ENCODE measurements at regions not wholly inside any gene's neighbourhood (a gene's known extent, or its start where the extent isn't known, plus 50 kb on each side); places are given as distances from the start of the nearest gene placed in this dataset.
A peak's percentile ranks its signal among the peaks of the same experiment; 100 is the strongest.

- H3K4me3 ChIP-seq (ENCODE audit: low read length) = no peak overlapping the region
- peaks cover 19% of the 10 kb centered on the region for H3K4me1 ChIP-seq (ENCODE audit: control insufficient read depth, insufficient read depth, low read length)
- no peaks in the 10 kb centered on the region for H3K27me3 ChIP-seq (replicated peaks; ENCODE audit: control insufficient read depth, insufficient read depth, low read length)
- H3K36me3 ChIP-seq (ENCODE audit: control insufficient read depth, insufficient read depth, low read length, severe bottlenecking) = no peaks in the 10 kb centered on the region
- DNase-seq (ENCODE audit: low read depth) = no peak
- H3K9ac ChIP-seq (ENCODE audit: low read length) = no peak overlapping the region
- no peaks in the 10 kb centered on the region for H3K9me3 ChIP-seq (ENCODE audit: control insufficient read depth, low read length)
Observed at GRCh38 chr2:67498931-67499330, 101.8 kb downstream of the ETAA1 start.

GRCh38 chr2:67499989-67500388, 102.9 kb downstream of the ETAA1 start:
- H3K9me3 ChIP-seq (ENCODE audit: control insufficient read depth, low read length) = no peaks in the 10 kb centered on the region
- no peak for DNase-seq (ENCODE audit: low read depth)
- no peaks in the 10 kb centered on the region for H3K36me3 ChIP-seq (ENCODE audit: control insufficient read depth, insufficient read depth, low read length, severe bottlenecking)
- peaks cover 19% of the 10 kb centered on the region for H3K4me1 ChIP-seq (ENCODE audit: control insufficient read depth, insufficient read depth, low read length)
- H3K27me3 ChIP-seq (replicated peaks; ENCODE audit: control insufficient read depth, insufficient read depth, low read length) = no peaks in the 10 kb centered on the region
- H3K4me3 ChIP-seq (ENCODE audit: low read length) = no peak overlapping the region
- H3K9ac ChIP-seq (ENCODE audit: low read length) = no peak overlapping the region

GRCh38 chr2:67500541-67500940, 103.4 kb downstream of the ETAA1 start:
- Histone ChIP-seq H3K4me1 (ENCODE audit: control insufficient read depth, insufficient read depth, low read length) (peaks cover 19% of the 10 kb centered on the region), H3K4me3 (ENCODE audit: low read length) (no peak overlapping the region), H3K9ac (ENCODE audit: low read length) (no peak overlapping the region), H3K36me3 (ENCODE audit: control insufficient read depth, insufficient read depth, low read length, severe bottlenecking) (no peaks in the 10 kb centered on the region), H3K27me3 (replicated peaks; ENCODE audit: control insufficient read depth, insufficient read depth, low read length) (no peaks in the 10 kb centered on the region), H3K9me3 (ENCODE audit: control insufficient read depth, low read length) (no peaks in the 10 kb centered on the region)
- DNase-seq (ENCODE audit: low read depth) = no peak

GRCh38 chr2:67502346-67503065, 105.4 kb downstream of the ETAA1 start:
- DNase-seq (ENCODE audit: low read depth) = no peak
- H3K4me1 ChIP-seq (ENCODE audit: control insufficient read depth, insufficient read depth, low read length) = peaks cover 19% of the 10 kb centered on the region
- peak overlapping the region; percentile 20 for H3K4me3 ChIP-seq (ENCODE audit: low read length)

GRCh38 chr2:67503066-67503795, 106.1 kb downstream of the ETAA1 start:
- Histone ChIP-seq H3K36me3 (ENCODE audit: control insufficient read depth, insufficient read depth, low read length, severe bottlenecking) (no peaks in the 10 kb centered on the region), H3K9me3 (ENCODE audit: control insufficient read depth, low read length) (no peaks in the 10 kb centered on the region), H3K9ac (ENCODE audit: low read length) (no peak overlapping the region), H3K4me3 (ENCODE audit: low read length) (peak overlapping the region; percentile 20), H3K27me3 (replicated peaks; ENCODE audit: control insufficient read depth, insufficient read depth, low read length) (no peaks in the 10 kb centered on the region), H3K4me1 (ENCODE audit: control insufficient read depth, insufficient read depth, low read length) (peaks cover 19% of the 10 kb centered on the region)
- peak; percentile 80 for DNase-seq (ENCODE audit: low read depth)

More at GRCh38 chr2:67502346-67503065, 105.4 kb downstream of the ETAA1 start:
- Histone ChIP-seq H3K9ac (ENCODE audit: low read length) (no peak overlapping the region), H3K27me3 (replicated peaks; ENCODE audit: control insufficient read depth, insufficient read depth, low read length) (no peaks in the 10 kb centered on the region), H3K36me3 (ENCODE audit: control insufficient read depth, insufficient read depth, low read length, severe bottlenecking) (no peaks in the 10 kb centered on the region), H3K9me3 (ENCODE audit: control insufficient read depth, low read length) (no peaks in the 10 kb centered on the region)

GRCh38 chr2:67510745-67511144, 113.6 kb downstream of the ETAA1 start:
- H3K4me1 ChIP-seq (ENCODE audit: control insufficient read depth, insufficient read depth, low read length) = peaks cover 16% of the 10 kb centered on the region
- no peak overlapping the region for H3K4me3 ChIP-seq (ENCODE audit: low read length)
- H3K9ac ChIP-seq (ENCODE audit: low read length) = no peak overlapping the region
- no peaks in the 10 kb centered on the region for H3K36me3 ChIP-seq (ENCODE audit: control insufficient read depth, insufficient read depth, low read length, severe bottlenecking)
- no peak for DNase-seq (ENCODE audit: low read depth)
- no peaks in the 10 kb centered on the region for H3K27me3 ChIP-seq (replicated peaks; ENCODE audit: control insufficient read depth, insufficient read depth, low read length)
- H3K9me3 ChIP-seq (ENCODE audit: control insufficient read depth, low read length) = no peaks in the 10 kb centered on the region

- Histone ChIP-seq H3K4me1 (ENCODE audit: control insufficient read depth, insufficient read depth, low read length) (peaks cover 16% of the 10 kb centered on the region), H3K27me3 (replicated peaks; ENCODE audit: control insufficient read depth, insufficient read depth, low read length) (no peaks in the 10 kb centered on the region), H3K9ac (ENCODE audit: low read length) (no peak overlapping the region), H3K4me3 (ENCODE audit: low read length) (no peak overlapping the region), H3K36me3 (ENCODE audit: control insufficient read depth, insufficient read depth, low read length, severe bottlenecking) (no peaks in the 10 kb centered on the region), H3K9me3 (ENCODE audit: control insufficient read depth, low read length) (no peaks in the 10 kb centered on the region)
- DNase-seq (ENCODE audit: low read depth) = peak; percentile 54
Observed at GRCh38 chr2:67514515-67514914, 117.4 kb downstream of the ETAA1 start.

- Histone ChIP-seq H3K27me3 (replicated peaks; ENCODE audit: control insufficient read depth, insufficient read depth, low read length) (no peaks in the 10 kb centered on the region), H3K4me1 (ENCODE audit: control insufficient read depth, insufficient read depth, low read length) (peaks cover 14% of the 10 kb centered on the region), H3K36me3 (ENCODE audit: control insufficient read depth, insufficient read depth, low read length, severe bottlenecking) (no peaks in the 10 kb centered on the region), H3K9me3 (ENCODE audit: control insufficient read depth, low read length) (no peaks in the 10 kb centered on the region), H3K9ac (ENCODE audit: low read length) (no peak overlapping the region), H3K4me3 (ENCODE audit: low read length) (no peak overlapping the region)
- no peak for DNase-seq (ENCODE audit: low read depth)
Observed at GRCh38 chr2:67515056-67515455, 117.9 kb downstream of the ETAA1 start.

- Histone ChIP-seq H3K27me3 (replicated peaks; ENCODE audit: control insufficient read depth, insufficient read depth, low read length) (no peaks in the 10 kb centered on the region), H3K4me3 (ENCODE audit: low read length) (no peak overlapping the region)
- no peak for DNase-seq (ENCODE audit: low read depth)
Observed at GRCh38 chr2:67515538-67515937, 118.4 kb downstream of the ETAA1 start.

GRCh38 chr2:67516362-67516761, 119.2 kb downstream of the ETAA1 start:
- Histone ChIP-seq H3K9ac (ENCODE audit: low read length) (no peak overlapping the region), H3K4me3 (ENCODE audit: low read length) (no peak overlapping the region), H3K27me3 (replicated peaks; ENCODE audit: control insufficient read depth, insufficient read depth, low read length) (no peaks in the 10 kb centered on the region), H3K9me3 (ENCODE audit: control insufficient read depth, low read length) (no peaks in the 10 kb centered on the region), H3K4me1 (ENCODE audit: control insufficient read depth, insufficient read depth, low read length) (peaks cover under 1% of the 10 kb centered on the region), H3K36me3 (ENCODE audit: control insufficient read depth, insufficient read depth, low read length, severe bottlenecking) (no peaks in the 10 kb centered on the region)
- no peak for DNase-seq (ENCODE audit: low read depth)

More at GRCh38 chr2:67515538-67515937, 118.4 kb downstream of the ETAA1 start:
- H3K36me3 ChIP-seq (ENCODE audit: control insufficient read depth, insufficient read depth, low read length, severe bottlenecking) = no peaks in the 10 kb centered on the region
- no peak overlapping the region for H3K9ac ChIP-seq (ENCODE audit: low read length)
- peaks cover 9% of the 10 kb centered on the region for H3K4me1 ChIP-seq (ENCODE audit: control insufficient read depth, insufficient read depth, low read length)
- H3K9me3 ChIP-seq (ENCODE audit: control insufficient read depth, low read length) = no peaks in the 10 kb centered on the region

GRCh38 chr2:67516899-67517530, 119.9 kb downstream of the ETAA1 start:
- Histone ChIP-seq H3K36me3 (ENCODE audit: control insufficient read depth, insufficient read depth, low read length, severe bottlenecking) (no peaks in the 10 kb centered on the region), H3K4me1 (ENCODE audit: control insufficient read depth, insufficient read depth, low read length) (no peaks in the 10 kb centered on the region), H3K9ac (ENCODE audit: low read length) (no peak overlapping the region), H3K9me3 (ENCODE audit: control insufficient read depth, low read length) (no peaks in the 10 kb centered on the region), H3K4me3 (ENCODE audit: low read length) (no peak overlapping the region), H3K27me3 (replicated peaks; ENCODE audit: control insufficient read depth, insufficient read depth, low read length) (no peaks in the 10 kb centered on the region)
- peak; percentile 34 for DNase-seq (ENCODE audit: low read depth)

All from adipocyte (in vitro differentiated cells).